GM23338 (cell line): ENCODE measurements at regions not wholly inside any gene's neighbourhood (a gene's known extent, or its start where the extent isn't known, plus 50 kb on each side); places are given as distances from the start of the nearest gene placed in this dataset.

Experiments
- ATAC-seq: fragments of 200-7000 bp; cut with Tn5 transposase; 3 replicates; pipeline ENCODE4 v1.9.1; 2020
- DNase-seq: peaks from one replicate; pipeline ENCODE4 v3.0.0-alpha.2; 2015; ENCODE audit warnings: low spot score
- H2AFZ ChIP-seq: fragments of 200-600 bp; sonication (generic); 2 replicates; pipeline ENCODE4 v1.8.0; 2016; ENCODE audit warnings: antibody characterized with exemption, mild to moderate bottlenecking, moderate library complexity
- H3F3A ChIP-seq: fragments of 200-600 bp; sonication (generic); replicated peaks from 2 replicates; pipeline ENCODE4 v1.8.0; 2017; ENCODE audit warnings: antibody characterized with exemption, mixed run types, low read depth
- H3K27ac ChIP-seq: fragments of 200-600 bp; sonication (generic); 2 replicates; pipeline ENCODE4 v1.6.1; 2016; ENCODE audit warnings: low read depth
- H3K27me3 ChIP-seq: fragments of 200-600 bp; sonication (generic); 2 replicates; pipeline ENCODE4 v1.8.0; 2016; ENCODE audit warnings: mild to moderate bottlenecking, mixed run types, moderate library complexity; ENCODE audit not compliant: insufficient read depth
- H3K36me3 ChIP-seq: fragments of 200-600 bp; sonication (generic); 2 replicates; pipeline ENCODE4 v1.8.0; 2016; ENCODE audit warnings: mild to moderate bottlenecking; ENCODE audit not compliant: insufficient read depth
- H3K4me1 ChIP-seq: fragments of 200-600 bp; sonication (generic); 2 replicates; pipeline ENCODE4 v1.8.0; 2016; ENCODE audit warnings: mild to moderate bottlenecking, moderate library complexity; ENCODE audit not compliant: insufficient read depth
- H3K4me2 ChIP-seq: fragments of 200-600 bp; sonication (generic); 2 replicates; pipeline ENCODE4 v1.7.1; 2017; ENCODE audit warnings: mixed run types
- H3K4me3 ChIP-seq: fragments of 200-600 bp; sonication (generic); 2 replicates; pipeline ENCODE4 v1.6.1; 2016; ENCODE audit warnings: mixed run types
- H3K79me2 ChIP-seq: fragments of 200-600 bp; sonication (generic); replicated peaks from 2 replicates; pipeline ENCODE4 v1.8.0; 2017; ENCODE audit warnings: mild to moderate bottlenecking; ENCODE audit not compliant: insufficient read depth
- H3K9me2 ChIP-seq: fragments of 200-600 bp; sonication (generic); 2 replicates; pipeline ENCODE4 v1.8.0; 2017; ENCODE audit not compliant: insufficient read depth
- H4K20me1 ChIP-seq: fragments of 200-600 bp; sonication (generic); replicated peaks from 2 replicates; pipeline ENCODE4 v1.8.0; 2017; ENCODE audit warnings: mild to moderate bottlenecking; ENCODE audit not compliant: insufficient read depth
- H3K27ac Mint-ChIP-seq: 2 replicates; pipeline ENCODE4 v1.8.0; 2020; ENCODE audit warnings: inconsistent platforms, mild to moderate bottlenecking, moderate library complexity, mixed read lengths
- H3K27me3 Mint-ChIP-seq: 3 replicates; pipeline ENCODE4 v1.8.0; 2022; ENCODE audit warnings: low read depth, mild to moderate bottlenecking, moderate library complexity, mixed read lengths, inconsistent platforms; ENCODE audit not compliant: insufficient read depth, poor library complexity
- H3K36me3 Mint-ChIP-seq: 3 replicates; pipeline ENCODE4 v1.8.0; 2021; ENCODE audit warnings: low read depth, mild to moderate bottlenecking, inconsistent platforms, moderate library complexity, mixed read lengths
- H3K4me1 Mint-ChIP-seq: 3 replicates; pipeline ENCODE4 v1.8.0; 2020; ENCODE audit warnings: mild to moderate bottlenecking, inconsistent platforms, mixed read lengths
- H3K4me3 Mint-ChIP-seq: 3 replicates; pipeline ENCODE4 v1.8.0; 2021; ENCODE audit warnings: moderate library complexity, mild to moderate bottlenecking, inconsistent platforms, mixed read lengths
- H3K9me3 Mint-ChIP-seq: 3 replicates; pipeline ENCODE4 v1.8.0; 2020; ENCODE audit warnings: moderate library complexity, mild to moderate bottlenecking, inconsistent platforms, mixed read lengths
- CREB1 ChIP-seq: fragments of 250-450 bp; sonication (Bioruptor Pico); IDR thresholded peaks from 2 replicates; pipeline ENCODE4 v1.5.0; 2020; ENCODE audit warnings: low read depth, mild to moderate bottlenecking, moderate library complexity
- CTCF ChIP-seq, 2 experiments: fragments of 200-600 bp in 1 of 2; sonication (generic) in 1 of 2; conservative IDR thresholded peaks; 2 replicates each; pipeline versions ENCODE4 v1.5.1 to v1.6.1; 2016 to 2017; ENCODE audit warnings: antibody characterized with exemption in 2 of 2, low read depth in 2 of 2, mild to moderate bottlenecking in 2 of 2, moderate library complexity in 1 of 2
- ETS1 ChIP-seq: IDR thresholded peaks from 2 replicates; pipeline ENCODE4 v1.6.1; 2016; ENCODE audit warnings: antibody characterized with exemption
- EZH2 ChIP-seq: fragments of 200-600 bp; sonication (generic); IDR thresholded peaks from one replicate; pipeline ENCODE4 v1.8.0; 2017; ENCODE audit warnings: antibody characterized with exemption, mild to moderate bottlenecking, low read depth; ENCODE audit not compliant: unreplicated experiment
- EZH2phosphoT487 ChIP-seq: fragments of 200-600 bp; sonication (generic); IDR thresholded peaks from one replicate; pipeline ENCODE4 v1.8.1; 2018; ENCODE audit warnings: antibody characterized with exemption; ENCODE audit not compliant: unreplicated experiment
- JUNB ChIP-seq: IDR thresholded peaks from one replicate; pipeline ENCODE4 v1.6.1; 2016; ENCODE audit warnings: antibody characterized with exemption; ENCODE audit not compliant: unreplicated experiment
- NANOG ChIP-seq: IDR thresholded peaks from 2 replicates; pipeline ENCODE4 v1.6.1; 2016; ENCODE audit warnings: antibody characterized with exemption, borderline replicate concordance
- POLR2AphosphoS5 ChIP-seq: IDR thresholded peaks from 2 replicates; pipeline ENCODE4 v1.6.1; 2016; ENCODE audit warnings: antibody characterized with exemption, low read depth
- REST ChIP-seq: IDR thresholded peaks from one replicate; pipeline ENCODE4 v1.6.1; 2018; ENCODE audit warnings: antibody characterized with exemption; ENCODE audit not compliant: unreplicated experiment
- STAT1 ChIP-seq: IDR thresholded peaks from one replicate; pipeline ENCODE4 v1.6.1; 2016; ENCODE audit warnings: antibody characterized with exemption; ENCODE audit not compliant: unreplicated experiment
- ZNF114 ChIP-seq: fragments of 250-450 bp; sonication (Bioruptor Pico); IDR thresholded peaks from 2 replicates; pipeline ENCODE4 v1.5.0; 2020; ENCODE audit warnings: mild to moderate bottlenecking, moderate library complexity
- ZNF331 ChIP-seq: fragments of 250-450 bp; sonication (Bioruptor Pico); IDR thresholded peaks from 2 replicates; pipeline ENCODE4 v1.5.0; 2020; ENCODE audit warnings: low read depth, mild to moderate bottlenecking, moderate library complexity
- TF ChIP-seq, protein P1 (sequence below): fragments of 250-450 bp; sonication (Bioruptor Pico); IDR thresholded peaks from 2 replicates; pipeline ENCODE4 v1.5.0; 2020; ENCODE audit warnings: mild to moderate bottlenecking, moderate library complexity

DNA sequence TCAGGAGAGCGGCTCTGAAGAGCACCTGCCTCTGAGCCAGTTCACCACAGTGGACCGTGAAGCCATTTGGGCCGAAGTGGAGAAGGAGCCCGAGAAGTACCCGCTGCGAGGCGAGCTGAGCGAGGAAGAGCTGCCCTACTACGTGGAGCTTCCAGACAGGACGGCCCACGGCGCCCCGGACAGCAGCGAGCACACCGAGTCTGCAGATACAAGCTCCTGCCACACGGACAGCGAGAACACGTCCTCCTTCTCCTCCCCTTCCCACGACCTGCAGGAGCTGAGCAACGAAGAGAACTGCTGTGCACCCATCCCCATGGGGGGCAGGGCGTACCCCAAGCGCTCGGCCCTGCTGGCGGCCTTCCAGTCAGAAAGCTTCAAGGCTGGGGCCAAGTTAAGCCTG, 74.9 kb upstream of the MORC3 start:
- Histone ChIP-seq H3K4me2 (no peak overlapping the region), H4K20me1 (no peaks in the 10 kb centered on the region), H3K79me2 (no peaks in the 10 kb centered on the region), H2AFZ (no peak overlapping the region), H3K27ac (no peak overlapping the region), H3K27me3 (no peaks in the 10 kb centered on the region), H3K4me3 (no peak overlapping the region), H3K36me3 (no peaks in the 10 kb centered on the region), H3K9me2 (no peaks in the 10 kb centered on the region), H3K4me1 (peaks cover 9% of the 10 kb centered on the region; the same call in 1 of the 2 replicates), H3F3A (peaks cover 3% of the 10 kb centered on the region; the same call in 1 of the 2 replicates)
- no peak for DNase-seq
- no peak for TF ChIP-seq POLR2AphosphoS5
- no peak for TF ChIP-seq EZH2
- TF ChIP-seq ZNF331 (CRISPR knock-in tag) = no peak
- no peak for TF ChIP-seq ETS1
- no peak for TF ChIP-seq REST
- TF ChIP-seq CTCF (conservative IDR thresholded peaks at IDR 0.05; ENCODE audit: low read depth in 2 of 2) = no peak
- no peak for TF ChIP-seq CREB1 (CRISPR knock-in tag)
- no peak for TF ChIP-seq EZH2phosphoT487
- TF ChIP-seq, protein P1, sequence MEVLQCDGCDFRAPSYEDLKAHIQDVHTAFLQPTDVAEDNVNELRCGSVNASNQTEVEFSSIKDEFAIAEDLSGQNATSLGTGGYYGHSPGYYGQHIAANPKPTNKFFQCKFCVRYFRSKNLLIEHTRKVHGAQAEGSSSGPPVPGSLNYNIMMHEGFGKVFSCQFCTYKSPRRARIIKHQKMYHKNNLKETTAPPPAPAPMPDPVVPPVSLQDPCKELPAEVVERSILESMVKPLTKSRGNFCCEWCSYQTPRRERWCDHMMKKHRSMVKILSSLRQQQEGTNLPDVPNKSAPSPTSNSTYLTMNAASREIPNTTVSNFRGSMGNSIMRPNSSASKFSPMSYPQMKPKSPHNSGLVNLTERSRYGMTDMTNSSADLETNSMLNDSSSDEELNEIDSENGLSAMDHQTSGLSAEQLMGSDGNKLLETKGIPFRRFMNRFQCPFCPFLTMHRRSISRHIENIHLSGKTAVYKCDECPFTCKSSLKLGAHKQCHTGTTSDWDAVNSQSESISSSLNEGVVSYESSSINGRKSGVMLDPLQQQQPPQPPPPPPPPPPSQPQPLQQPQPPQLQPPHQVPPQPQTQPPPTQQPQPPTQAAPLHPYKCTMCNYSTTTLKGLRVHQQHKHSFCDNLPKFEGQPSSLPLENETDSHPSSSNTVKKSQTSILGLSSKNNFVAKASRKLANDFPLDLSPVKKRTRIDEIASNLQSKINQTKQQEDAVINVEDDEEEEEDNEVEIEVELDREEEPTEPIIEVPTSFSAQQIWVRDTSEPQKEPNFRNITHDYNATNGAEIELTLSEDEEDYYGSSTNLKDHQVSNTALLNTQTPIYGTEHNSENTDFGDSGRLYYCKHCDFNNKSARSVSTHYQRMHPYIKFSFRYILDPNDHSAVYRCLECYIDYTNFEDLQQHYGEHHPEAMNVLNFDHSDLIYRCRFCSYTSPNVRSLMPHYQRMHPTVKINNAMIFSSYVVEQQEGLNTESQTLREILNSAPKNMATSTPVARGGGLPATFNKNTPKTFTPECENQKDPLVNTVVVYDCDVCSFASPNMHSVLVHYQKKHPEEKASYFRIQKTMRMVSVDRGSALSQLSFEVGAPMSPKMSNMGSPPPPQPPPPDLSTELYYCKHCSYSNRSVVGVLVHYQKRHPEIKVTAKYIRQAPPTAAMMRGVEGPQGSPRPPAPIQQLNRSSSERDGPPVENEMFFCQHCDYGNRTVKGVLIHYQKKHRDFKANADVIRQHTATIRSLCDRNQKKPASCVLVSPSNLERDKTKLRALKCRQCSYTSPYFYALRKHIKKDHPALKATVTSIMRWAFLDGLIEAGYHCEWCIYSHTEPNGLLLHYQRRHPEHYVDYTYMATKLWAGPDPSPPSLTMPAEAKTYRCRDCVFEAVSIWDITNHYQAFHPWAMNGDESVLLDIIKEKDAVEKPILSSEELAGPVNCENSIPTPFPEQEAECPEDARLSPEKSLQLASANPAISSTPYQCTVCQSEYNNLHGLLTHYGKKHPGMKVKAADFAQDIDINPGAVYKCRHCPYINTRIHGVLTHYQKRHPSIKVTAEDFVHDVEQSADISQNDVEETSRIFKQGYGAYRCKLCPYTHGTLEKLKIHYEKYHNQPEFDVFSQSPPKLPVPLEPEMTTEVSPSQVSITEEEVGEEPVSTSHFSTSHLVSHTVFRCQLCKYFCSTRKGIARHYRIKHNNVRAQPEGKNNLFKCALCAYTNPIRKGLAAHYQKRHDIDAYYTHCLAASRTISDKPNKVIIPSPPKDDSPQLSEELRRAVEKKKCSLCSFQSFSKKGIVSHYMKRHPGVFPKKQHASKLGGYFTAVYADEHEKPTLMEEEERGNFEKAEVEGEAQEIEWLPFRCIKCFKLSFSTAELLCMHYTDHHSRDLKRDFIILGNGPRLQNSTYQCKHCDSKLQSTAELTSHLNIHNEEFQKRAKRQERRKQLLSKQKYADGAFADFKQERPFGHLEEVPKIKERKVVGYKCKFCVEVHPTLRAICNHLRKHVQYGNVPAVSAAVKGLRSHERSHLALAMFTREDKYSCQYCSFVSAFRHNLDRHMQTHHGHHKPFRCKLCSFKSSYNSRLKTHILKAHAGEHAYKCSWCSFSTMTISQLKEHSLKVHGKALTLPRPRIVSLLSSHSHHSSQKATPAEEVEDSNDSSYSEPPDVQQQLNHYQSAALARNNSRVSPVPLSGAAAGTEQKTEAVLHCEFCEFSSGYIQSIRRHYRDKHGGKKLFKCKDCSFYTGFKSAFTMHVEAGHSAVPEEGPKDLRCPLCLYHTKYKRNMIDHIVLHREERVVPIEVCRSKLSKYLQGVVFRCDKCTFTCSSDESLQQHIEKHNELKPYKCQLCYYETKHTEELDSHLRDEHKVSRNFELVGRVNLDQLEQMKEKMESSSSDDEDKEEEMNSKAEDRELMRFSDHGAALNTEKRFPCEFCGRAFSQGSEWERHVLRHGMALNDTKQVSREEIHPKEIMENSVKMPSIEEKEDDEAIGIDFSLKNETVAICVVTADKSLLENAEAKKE (CRISPR knock-in tag) = no peak
- no peak for TF ChIP-seq ZNF114 (CRISPR knock-in tag)
- TF ChIP-seq JUNB = no peak
- no peak for TF ChIP-seq NANOG
- no peak for TF ChIP-seq STAT1
- Mint-ChIP-seq H3K27me3 (peaks cover 7% of the 10 kb centered on the region), H3K9me3 (no peaks in the 10 kb centered on the region), H3K4me1 (peaks cover 36% of the 10 kb centered on the region), H3K27ac (no peak overlapping the region; the same call in 1 of the 2 replicates), H3K36me3 (peaks cover 15% of the 10 kb centered on the region; the same call in 2 of the 3 replicates), H3K4me3 (no peak overlapping the region)
- ATAC-seq = peak; percentile 29
